HCT116 (cell line): ENCODE measurements at regions not wholly inside any gene's neighbourhood (a gene's known extent, or its start where the extent isn't known, plus 50 kb on each side); places are given as distances from the start of the nearest gene placed in this dataset.

Experiments used
- ATAC-seq: fragments of 200-7000 bp; cut with Tn5 transposase; 2 replicates; pipeline ENCODE4 v1.9.1; 2020; ENCODE audit warnings: mild to moderate bottlenecking, moderate library complexity
- BruUV-seq: library from RNA; stranded (reverse); fragments of 400-500 nt; replicated peaks from 2 replicates; lab custom pipeline; 2021; lab: Mats Ljungman, UMichigan
- CTCF ChIA-PET: fragments of 300-600 bp; sonication (Branson Sonifier 250); formaldehyde crosslinking; loops from one replicate; lab custom pipeline; 2021; ENCODE audit warnings: antibody characterized with exemption; lab: Charles Lee
- POLR2A ChIA-PET: fragments of 300-600, 350-600 bp; sonication (Branson Sonifier 250); formaldehyde crosslinking; loops from one replicate; lab custom pipeline; 2021; ENCODE audit warnings: antibody characterized with exemption; lab: Charles Lee
- RAD21 ChIA-PET, 2 experiments: fragments of 300-600 bp; sonication (Branson Sonifier 250); formaldehyde crosslinking; loops; one replicate each; lab custom pipeline; 2023; ENCODE audit warnings: low total read pairs in 2 of 2; ENCODE audit not compliant: uncharacterized antibody in 2 of 2, unreplicated experiment in 2 of 2, low non-redundant PET in 1 of 2; lab: Charles Lee
- DNase-seq: peaks from one replicate; pipeline ENCODE4 v3.0.0-alpha.2; 2010; ENCODE audit warnings: low read depth, low spot score
- H2AFZ ChIP-seq: fragments of 200-600 bp; shearing (Covaris generic), sonication (generic); 2 replicates; pipeline ENCODE4 v1.6.1; 2017; ENCODE audit warnings: low read depth, mixed run types, mixed read lengths, antibody characterized with exemption, low read length; ENCODE audit not compliant: poor library complexity, severe bottlenecking
- H3K27ac ChIP-seq: 2 replicates; pipeline ENCODE4 v1.5.1; 2012; ENCODE audit warnings: low read depth, low read length
- H3K27me3 ChIP-seq: fragments of 200-600 bp; sonication (generic); 2 replicates; pipeline ENCODE4 v1.6.1; 2016; ENCODE audit warnings: mixed run types, low read length, mixed read lengths; ENCODE audit not compliant: insufficient read depth
- H3K36me3 ChIP-seq, 2 experiments: fragments of 200-500 bp in 1 of 2; fragments of 200-600 bp in 1 of 2; sonication (Bioruptor generic) in 1 of 2; sonication (generic) in 1 of 2; 2 replicates each; pipeline versions ENCODE4 v1.5.1 to v1.6.1; 2014 to 2016; ENCODE audit warnings: low read length in 2 of 2, inconsistent platforms in 1 of 2, mixed read lengths in 1 of 2, mixed run types in 1 of 2; ENCODE audit not compliant: insufficient read depth in 2 of 2, control insufficient read depth in 1 of 2
- H3K4me1 ChIP-seq, 2 experiments: fragments of 200-600 bp in 1 of 2; sonication (generic) in 1 of 2; 2 replicates each; pipeline versions ENCODE4 v1.5.1 to v1.6.1; 2012 to 2017; ENCODE audit warnings: low read length in 2 of 2, inconsistent platforms in 1 of 2, mild to moderate bottlenecking in 1 of 2, mixed read lengths in 1 of 2, mixed run types in 1 of 2, moderate library complexity in 1 of 2; ENCODE audit not compliant: insufficient read depth in 2 of 2, control insufficient read depth in 1 of 2
- H3K4me2 ChIP-seq: fragments of 200-600 bp; sonication (generic); 2 replicates; pipeline ENCODE4 v1.6.1; 2017; ENCODE audit warnings: mixed run types, low read length, mixed read lengths
- H3K4me3 ChIP-seq, 2 experiments: fragments of 200-600 bp in 1 of 2; sonication (generic) in 1 of 2; replicated peaks in 1 of 2; 2 replicates each; pipeline ENCODE4 v1.5.1; 2011 to 2016; ENCODE audit warnings: low read length in 2 of 2, control low read depth in 1 of 2, low read depth in 1 of 2, mild to moderate bottlenecking in 1 of 2, mixed read lengths in 1 of 2, mixed run types in 1 of 2
- H3K79me2 ChIP-seq: fragments of 200-600 bp; sonication (generic); 2 replicates; pipeline ENCODE4 v1.6.1; 2017; ENCODE audit warnings: mild to moderate bottlenecking, mixed run types, low read length, moderate library complexity, mixed read lengths; ENCODE audit not compliant: insufficient read depth
- H3K9ac ChIP-seq: fragments of 200-600 bp; sonication (generic); 2 replicates; pipeline ENCODE4 v1.6.1; 2016; ENCODE audit warnings: low read length, mixed read lengths
- H3K9me2 ChIP-seq: fragments of 200-600 bp; sonication (generic), shearing (Covaris generic); 2 replicates; pipeline ENCODE4 v1.6.1; 2017; ENCODE audit warnings: mixed run types, mild to moderate bottlenecking, moderate library complexity; ENCODE audit not compliant: insufficient read depth
- H3K9me3 ChIP-seq, 2 experiments: fragments of 200-500 bp in 1 of 2; fragments of 200-600 bp in 1 of 2; sonication (Bioruptor generic) in 1 of 2; sonication (generic) in 1 of 2; 2 replicates each; pipeline ENCODE4 v1.6.1; 2014 to 2017; ENCODE audit warnings: low read length in 2 of 2, mixed read lengths in 2 of 2, inconsistent platforms in 1 of 2, low read depth in 1 of 2, mild to moderate bottlenecking in 1 of 2, mixed run types in 1 of 2, moderate library complexity in 1 of 2; ENCODE audit not compliant: control insufficient read depth in 1 of 2, insufficient read depth in 1 of 2
- H4K20me1 ChIP-seq: fragments of 200-600 bp; sonication (generic), shearing (Covaris generic); 2 replicates; pipeline ENCODE4 v1.6.1; 2017; ENCODE audit warnings: mixed run types, mild to moderate bottlenecking, moderate library complexity; ENCODE audit not compliant: insufficient read depth
- CBX3 ChIP-seq: IDR thresholded peaks from 2 replicates; pipeline ENCODE4 v1.6.1; 2012; ENCODE audit warnings: low read depth
- CEBPB ChIP-seq: IDR thresholded peaks from 2 replicates; pipeline ENCODE4 v1.6.1; 2012; ENCODE audit warnings: low read depth
- ELF1 ChIP-seq: IDR thresholded peaks from 2 replicates; pipeline ENCODE4 v1.6.1; 2012; ENCODE audit warnings: low read depth, borderline replicate concordance
- EZH2phosphoT487 ChIP-seq: fragments of 200-600 bp; IDR thresholded peaks from 2 replicates; pipeline ENCODE4 v1.6.1; 2018; ENCODE audit warnings: antibody characterized with exemption, borderline replicate concordance
- FOSL1 ChIP-seq: IDR thresholded peaks from 2 replicates; pipeline ENCODE4 v1.6.1; 2012; ENCODE audit warnings: low read depth
- JUND ChIP-seq: IDR thresholded peaks from 2 replicates; pipeline ENCODE4 v1.6.1; 2012
- POLR2A ChIP-seq: IDR thresholded peaks from 2 replicates; pipeline ENCODE4 v1.7.0; 2011; ENCODE audit warnings: borderline replicate concordance; ENCODE audit not compliant: insufficient read depth, insufficient read length; ENCODE audit errors: extremely low read depth
- RAD21 ChIP-seq: IDR thresholded peaks from 2 replicates; pipeline ENCODE4 v1.6.1; 2012; ENCODE audit warnings: low read depth, mild to moderate bottlenecking
- SIN3A ChIP-seq: IDR thresholded peaks from 2 replicates; pipeline ENCODE4 v1.6.1; 2012; ENCODE audit warnings: low read depth
- SP1 ChIP-seq: IDR thresholded peaks from 2 replicates; pipeline ENCODE4 v1.6.1; 2012; ENCODE audit warnings: low read depth
- SRF ChIP-seq: IDR thresholded peaks from 2 replicates; pipeline ENCODE4 v1.6.1; 2012; ENCODE audit warnings: low read depth
- TCF7L2 ChIP-seq: IDR thresholded peaks from 2 replicates; pipeline ENCODE4 v1.7.0; 2011; ENCODE audit warnings: borderline replicate concordance, inconsistent platforms; ENCODE audit not compliant: insufficient read depth, insufficient read length; ENCODE audit errors: extremely low read depth
- intact Hi-C: fragments of 100-400 bp; cut with micrococcal nuclease; formaldehyde crosslinking; loops from 2 replicates; pipeline ENCODE4 v1.10.0; 2022
- TF ChIP-seq, protein P1 (sequence below): IDR thresholded peaks from 2 replicates; pipeline ENCODE4 v1.6.1; 2012
- TF ChIP-seq, protein P2 (sequence below), 3 experiments: fragments of 200-600 bp in 1 of 3; sonication (generic) in 1 of 3; IDR thresholded peaks in 2 of 3; conservative IDR thresholded peaks in 1 of 3; 2 replicates each; pipeline ENCODE4 v1.5.1; 2012 to 2017; ENCODE audit warnings: low read depth in 2 of 3, low read length in 2 of 3, antibody characterized with exemption in 1 of 3, borderline replicate concordance in 1 of 3, control low read depth in 1 of 3, mild to moderate bottlenecking in 1 of 3, mixed read lengths in 1 of 3, mixed run types in 1 of 3, moderate library complexity in 1 of 3; ENCODE audit not compliant: insufficient read depth in 1 of 3
- TF ChIP-seq, protein P3 (sequence below): IDR thresholded peaks from 2 replicates; pipeline ENCODE4 v1.6.1; 2012
- TF ChIP-seq, protein P4 (sequence below): IDR thresholded peaks from 2 replicates; pipeline ENCODE4 v1.6.1; 2012; ENCODE audit warnings: low read depth

DNA sequence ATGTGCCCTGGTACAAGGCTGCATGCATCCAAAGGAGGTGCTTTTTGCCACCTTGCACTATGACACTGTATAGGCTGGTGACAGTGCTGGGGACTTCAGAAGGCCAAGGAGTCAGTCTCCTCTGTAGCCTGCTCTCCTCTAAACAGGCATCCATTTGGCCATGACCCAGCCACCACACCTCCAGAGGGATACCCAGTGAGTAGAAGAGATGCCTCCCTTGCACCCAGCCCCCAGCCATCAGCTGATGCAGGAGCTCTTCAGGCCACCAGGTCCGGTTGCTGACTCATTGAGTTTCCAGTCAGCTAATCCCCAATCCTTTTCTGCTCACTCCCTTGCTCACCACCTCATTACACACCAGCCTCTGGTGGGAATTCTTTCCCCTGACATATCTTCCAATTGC is 99.8 kb downstream of the PJA1 start:
- H3K27ac ChIP-seq: no peak overlapping the region
- no TSS peak for BruUV-seq
- DNase-seq (no peak), ATAC-seq (no peak)
- H3K4me3 ChIP-seq: no peak overlapping the region
- intact Hi-C loops: no loop called here
- H2AFZ ChIP-seq: no peak overlapping the region
- H3K27me3 ChIP-seq: no peaks in the 10 kb centered on the region
- H3K9me2 ChIP-seq: no peaks in the 10 kb centered on the region
- no peaks in the 10 kb centered on the region for H3K79me2 ChIP-seq
- POLR2A ChIA-PET: interaction anchor here (0.7 kb wide), 1 partner anchor 242 kb away, joined by 3 read pairs; no protein-coding TSS in a partner anchor
- TF ChIP-seq SIN3A (no peak), CEBPB (no peak), EZH2phosphoT487 (no peak), RAD21 (no peak), CBX3 (no peak), SP1 (no peak), POLR2A (no peak), ELF1 (no peak), JUND (no peak), SRF (no peak), TCF7L2 (no peak), FOSL1 (no peak)
- TF ChIP-seq, protein P1, sequence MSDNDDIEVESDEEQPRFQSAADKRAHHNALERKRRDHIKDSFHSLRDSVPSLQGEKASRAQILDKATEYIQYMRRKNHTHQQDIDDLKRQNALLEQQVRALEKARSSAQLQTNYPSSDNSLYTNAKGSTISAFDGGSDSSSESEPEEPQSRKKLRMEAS: no peak
- TF ChIP-seq, protein P2, sequence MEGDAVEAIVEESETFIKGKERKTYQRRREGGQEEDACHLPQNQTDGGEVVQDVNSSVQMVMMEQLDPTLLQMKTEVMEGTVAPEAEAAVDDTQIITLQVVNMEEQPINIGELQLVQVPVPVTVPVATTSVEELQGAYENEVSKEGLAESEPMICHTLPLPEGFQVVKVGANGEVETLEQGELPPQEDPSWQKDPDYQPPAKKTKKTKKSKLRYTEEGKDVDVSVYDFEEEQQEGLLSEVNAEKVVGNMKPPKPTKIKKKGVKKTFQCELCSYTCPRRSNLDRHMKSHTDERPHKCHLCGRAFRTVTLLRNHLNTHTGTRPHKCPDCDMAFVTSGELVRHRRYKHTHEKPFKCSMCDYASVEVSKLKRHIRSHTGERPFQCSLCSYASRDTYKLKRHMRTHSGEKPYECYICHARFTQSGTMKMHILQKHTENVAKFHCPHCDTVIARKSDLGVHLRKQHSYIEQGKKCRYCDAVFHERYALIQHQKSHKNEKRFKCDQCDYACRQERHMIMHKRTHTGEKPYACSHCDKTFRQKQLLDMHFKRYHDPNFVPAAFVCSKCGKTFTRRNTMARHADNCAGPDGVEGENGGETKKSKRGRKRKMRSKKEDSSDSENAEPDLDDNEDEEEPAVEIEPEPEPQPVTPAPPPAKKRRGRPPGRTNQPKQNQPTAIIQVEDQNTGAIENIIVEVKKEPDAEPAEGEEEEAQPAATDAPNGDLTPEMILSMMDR (IDR thresholded peaks at IDR 0.05 in 2 of 3, conservative IDR thresholded peaks at IDR 0.05 in 1 of 3; ENCODE audit: borderline replicate concordance in 1 of 3, insufficient read depth in 1 of 3, low read depth in 2 of 3, low read length in 2 of 3): no peak
- TF ChIP-seq, protein P3, sequence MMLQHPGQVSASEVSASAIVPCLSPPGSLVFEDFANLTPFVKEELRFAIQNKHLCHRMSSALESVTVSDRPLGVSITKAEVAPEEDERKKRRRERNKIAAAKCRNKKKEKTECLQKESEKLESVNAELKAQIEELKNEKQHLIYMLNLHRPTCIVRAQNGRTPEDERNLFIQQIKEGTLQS: no peak
- TF ChIP-seq, protein P4, sequence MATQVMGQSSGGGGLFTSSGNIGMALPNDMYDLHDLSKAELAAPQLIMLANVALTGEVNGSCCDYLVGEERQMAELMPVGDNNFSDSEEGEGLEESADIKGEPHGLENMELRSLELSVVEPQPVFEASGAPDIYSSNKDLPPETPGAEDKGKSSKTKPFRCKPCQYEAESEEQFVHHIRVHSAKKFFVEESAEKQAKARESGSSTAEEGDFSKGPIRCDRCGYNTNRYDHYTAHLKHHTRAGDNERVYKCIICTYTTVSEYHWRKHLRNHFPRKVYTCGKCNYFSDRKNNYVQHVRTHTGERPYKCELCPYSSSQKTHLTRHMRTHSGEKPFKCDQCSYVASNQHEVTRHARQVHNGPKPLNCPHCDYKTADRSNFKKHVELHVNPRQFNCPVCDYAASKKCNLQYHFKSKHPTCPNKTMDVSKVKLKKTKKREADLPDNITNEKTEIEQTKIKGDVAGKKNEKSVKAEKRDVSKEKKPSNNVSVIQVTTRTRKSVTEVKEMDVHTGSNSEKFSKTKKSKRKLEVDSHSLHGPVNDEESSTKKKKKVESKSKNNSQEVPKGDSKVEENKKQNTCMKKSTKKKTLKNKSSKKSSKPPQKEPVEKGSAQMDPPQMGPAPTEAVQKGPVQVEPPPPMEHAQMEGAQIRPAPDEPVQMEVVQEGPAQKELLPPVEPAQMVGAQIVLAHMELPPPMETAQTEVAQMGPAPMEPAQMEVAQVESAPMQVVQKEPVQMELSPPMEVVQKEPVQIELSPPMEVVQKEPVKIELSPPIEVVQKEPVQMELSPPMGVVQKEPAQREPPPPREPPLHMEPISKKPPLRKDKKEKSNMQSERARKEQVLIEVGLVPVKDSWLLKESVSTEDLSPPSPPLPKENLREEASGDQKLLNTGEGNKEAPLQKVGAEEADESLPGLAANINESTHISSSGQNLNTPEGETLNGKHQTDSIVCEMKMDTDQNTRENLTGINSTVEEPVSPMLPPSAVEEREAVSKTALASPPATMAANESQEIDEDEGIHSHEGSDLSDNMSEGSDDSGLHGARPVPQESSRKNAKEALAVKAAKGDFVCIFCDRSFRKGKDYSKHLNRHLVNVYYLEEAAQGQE: no peak
- CTCF ChIA-PET: no interaction called here
- no peak overlapping the region for H3K9ac ChIP-seq
- H3K4me1 ChIP-seq: no peaks in the 10 kb centered on the region
- no peaks in the 10 kb centered on the region for H3K9me3 ChIP-seq
- H3K36me3 ChIP-seq: no peaks in the 10 kb centered on the region
- H4K20me1 ChIP-seq: no peaks in the 10 kb centered on the region
- RAD21 ChIA-PET: no interaction called here
- H3K4me2 ChIP-seq: no peak overlapping the region
